ENCODE measurements at regions not wholly inside any gene's neighbourhood (a gene's known extent, or its start where the extent isn't known, plus 50 kb on each side); places are given as distances from the start of the nearest gene placed in this dataset.

DNA sequence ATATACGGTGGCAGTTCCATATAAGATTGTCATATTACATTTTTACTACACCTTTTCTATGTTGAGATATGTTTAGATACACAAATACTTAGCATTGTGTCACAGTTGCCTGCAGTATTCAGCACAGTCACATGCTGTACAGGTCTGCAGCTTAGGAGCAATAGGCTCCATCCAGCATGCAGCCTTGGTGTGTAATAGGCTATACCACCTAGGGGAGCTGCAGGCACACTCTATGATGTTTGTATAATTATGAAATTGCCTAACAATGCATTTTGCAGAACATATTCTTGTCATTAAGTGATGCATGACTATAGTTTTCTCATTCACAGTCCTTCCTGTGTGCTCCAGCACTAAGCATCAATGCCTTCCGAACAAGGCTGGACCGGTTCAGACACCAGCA lies 133.4 kb downstream of the NDUFA10 start:
- H3K36me3 Mint-ChIP-seq: peaks cover 3 to 16% of the 10 kb centered on the region in 2 donors
- peaks cover 2 to 9% (median 6%) of the 10 kb centered on the region in 7 donors for H3K9me3 Mint-ChIP-seq
- H2AFZ ChIP-seq (ENCODE audit: insufficient read depth, low read depth, low read length, poor library complexity, severe bottlenecking): no peak overlapping the region
- H3K27me3 ChIP-seq (ENCODE audit: control insufficient read depth in 2 of 2, insufficient read depth in 2 of 2, low read length in 2 of 2): no peaks in the 10 kb centered on the region
- H3K27ac ChIP-seq (ENCODE audit: low read depth in 1 of 2, low read length in 2 of 2): no peak overlapping the region
- H3K9ac ChIP-seq (ENCODE audit: insufficient read depth, low read length, poor library complexity, severe bottlenecking): no peak overlapping the region
- H4K20me1 ChIP-seq (ENCODE audit: insufficient read depth, low read length): no peaks in the 10 kb centered on the region
- H3K4me3 Mint-ChIP-seq: no peak overlapping the region
- H3K27me3 Mint-ChIP-seq (ENCODE audit: low read depth in 3 of 3): peaks cover 5 to 15% (median 12%) of the 10 kb centered on the region in 3 donors
- H3K4me2 ChIP-seq (replicated peaks; ENCODE audit: extremely low read depth, low read length, poor library complexity, severe bottlenecking): no peak overlapping the region
- peak overlapping the region in 1 of 7 donors; percentile 35 for H3K27ac Mint-ChIP-seq
- intact Hi-C loops (cut with micrococcal nuclease): loop anchor here (5.0 kb wide), 1 partner anchor 101 kb away; no protein-coding TSS in a partner anchor
- peaks cover 46% of the 10 kb centered on the region for H3K4me1 Mint-ChIP-seq
- WGBS (ENCODE audit: insufficient coverage): 100% methylated on average over 2 of the region's 3 CpGs
- peak in 1 of 3 donors; percentile 36 for DNase-seq
- H3K4me3 ChIP-seq (replicated peaks in 1 of 3; ENCODE audit: low read depth in 2 of 3, low read length in 3 of 3): no peak overlapping the region
- no peaks in the 10 kb centered on the region for H3K79me2 ChIP-seq (ENCODE audit: insufficient read depth, low read length)
- H3K9me3 ChIP-seq (replicated peaks in 1 of 2; ENCODE audit: control insufficient read depth in 1 of 2, insufficient read depth in 1 of 2, low read length in 2 of 2): peaks cover 4 to 5% of the 10 kb centered on the region in 2 donors
- peaks cover 35 to 37% of the 10 kb centered on the region in 2 donors for H3K4me1 ChIP-seq (ENCODE audit: control insufficient read depth in 1 of 2, insufficient read depth in 2 of 2, low read length in 2 of 2)
- TF ChIP-seq, protein P1, sequence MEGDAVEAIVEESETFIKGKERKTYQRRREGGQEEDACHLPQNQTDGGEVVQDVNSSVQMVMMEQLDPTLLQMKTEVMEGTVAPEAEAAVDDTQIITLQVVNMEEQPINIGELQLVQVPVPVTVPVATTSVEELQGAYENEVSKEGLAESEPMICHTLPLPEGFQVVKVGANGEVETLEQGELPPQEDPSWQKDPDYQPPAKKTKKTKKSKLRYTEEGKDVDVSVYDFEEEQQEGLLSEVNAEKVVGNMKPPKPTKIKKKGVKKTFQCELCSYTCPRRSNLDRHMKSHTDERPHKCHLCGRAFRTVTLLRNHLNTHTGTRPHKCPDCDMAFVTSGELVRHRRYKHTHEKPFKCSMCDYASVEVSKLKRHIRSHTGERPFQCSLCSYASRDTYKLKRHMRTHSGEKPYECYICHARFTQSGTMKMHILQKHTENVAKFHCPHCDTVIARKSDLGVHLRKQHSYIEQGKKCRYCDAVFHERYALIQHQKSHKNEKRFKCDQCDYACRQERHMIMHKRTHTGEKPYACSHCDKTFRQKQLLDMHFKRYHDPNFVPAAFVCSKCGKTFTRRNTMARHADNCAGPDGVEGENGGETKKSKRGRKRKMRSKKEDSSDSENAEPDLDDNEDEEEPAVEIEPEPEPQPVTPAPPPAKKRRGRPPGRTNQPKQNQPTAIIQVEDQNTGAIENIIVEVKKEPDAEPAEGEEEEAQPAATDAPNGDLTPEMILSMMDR (IDR thresholded peaks at IDR 0.05): peak; percentile 39
- no peaks in the 10 kb centered on the region for H3K36me3 ChIP-seq (replicated peaks in 1 of 2; ENCODE audit: control insufficient read depth in 1 of 2, insufficient read depth in 2 of 2, low read length in 2 of 2)

DNA sequence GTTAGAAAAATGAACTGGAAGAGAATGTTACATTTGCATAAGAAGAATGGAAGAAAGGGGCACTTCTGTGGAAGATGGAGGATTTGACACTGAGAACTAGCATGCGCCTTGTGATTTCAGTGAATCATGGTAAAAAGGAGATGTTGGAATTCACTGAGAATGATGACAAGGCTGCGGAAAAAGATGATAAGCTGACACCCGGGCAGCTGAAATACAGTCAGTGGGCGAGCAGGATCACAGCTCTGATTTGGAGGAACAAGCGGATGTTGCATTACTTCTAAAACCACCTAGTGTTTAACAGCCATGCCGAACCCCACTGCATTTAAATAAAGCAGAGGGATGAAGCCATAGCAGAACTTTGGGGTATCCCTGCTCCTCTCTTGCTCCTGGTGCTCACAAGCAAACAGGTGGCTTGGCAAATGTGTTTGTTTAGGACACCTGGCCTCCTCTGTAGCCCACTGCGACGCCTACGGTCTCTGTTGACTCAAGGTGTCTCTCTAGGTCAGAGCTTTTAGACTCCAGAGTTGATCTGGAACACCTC lies 134.9 kb downstream of the NDUFA10 start:
- TF ChIP-seq, protein P1 (IDR thresholded peaks at IDR 0.05): no peak
- WGBS (ENCODE audit: insufficient coverage): 97% methylated on average over 6 of the region's 9 CpGs
- no peaks in the 10 kb centered on the region for H3K27me3 ChIP-seq (ENCODE audit: control insufficient read depth in 2 of 2, insufficient read depth in 2 of 2, low read length in 2 of 2)
- peaks cover 5 to 15% (median 12%) of the 10 kb centered on the region in 3 donors for H3K27me3 Mint-ChIP-seq (ENCODE audit: low read depth in 3 of 3)
- no peak overlapping the region for H3K4me3 ChIP-seq (replicated peaks in 1 of 3; ENCODE audit: low read depth in 2 of 3, low read length in 3 of 3)
- H4K20me1 ChIP-seq (ENCODE audit: insufficient read depth, low read length): no peaks in the 10 kb centered on the region
- H3K79me2 ChIP-seq (ENCODE audit: insufficient read depth, low read length): no peaks in the 10 kb centered on the region
- H3K27ac Mint-ChIP-seq: no peak overlapping the region
- no peak overlapping the region for H3K9ac ChIP-seq (ENCODE audit: insufficient read depth, low read length, poor library complexity, severe bottlenecking)
- no peak overlapping the region for H3K4me2 ChIP-seq (replicated peaks; ENCODE audit: extremely low read depth, low read length, poor library complexity, severe bottlenecking)
- H3K4me1 Mint-ChIP-seq: peaks cover 32% of the 10 kb centered on the region
- no peak overlapping the region for H3K4me3 Mint-ChIP-seq
- peaks cover 10 to 15% of the 10 kb centered on the region in 2 donors for H3K9me3 ChIP-seq (replicated peaks in 1 of 2; ENCODE audit: control insufficient read depth in 1 of 2, insufficient read depth in 1 of 2, low read length in 2 of 2)
- no peaks in the 10 kb centered on the region for H3K36me3 ChIP-seq (replicated peaks in 1 of 2; ENCODE audit: control insufficient read depth in 1 of 2, insufficient read depth in 2 of 2, low read length in 2 of 2)
- peaks cover 13 to 21% (median 17%) of the 10 kb centered on the region in 7 donors for H3K9me3 Mint-ChIP-seq
- no peak overlapping the region for H3K27ac ChIP-seq (ENCODE audit: low read depth in 1 of 2, low read length in 2 of 2)
- peaks cover 3 to 16% of the 10 kb centered on the region in 2 donors for H3K36me3 Mint-ChIP-seq
- peaks cover 21 to 23% of the 10 kb centered on the region in 2 donors for H3K4me1 ChIP-seq (ENCODE audit: control insufficient read depth in 1 of 2, insufficient read depth in 2 of 2, low read length in 2 of 2)
- H2AFZ ChIP-seq (ENCODE audit: insufficient read depth, low read depth, low read length, poor library complexity, severe bottlenecking): no peak overlapping the region
- intact Hi-C loops (cut with micrococcal nuclease): loop anchor here (5.0 kb wide), 1 partner anchor 102 kb away; no protein-coding TSS in a partner anchor
- no peak for DNase-seq
